Activated CD4-positive, alpha-beta T cell treated with anti-CD3 and anti-CD28 coated beads for 1 hour (primary cell): ENCODE measurements at regions not wholly inside any gene's neighbourhood (a gene's known extent, or its start where the extent isn't known, plus 50 kb on each side); places are given as distances from the start of the nearest gene placed in this dataset.
A peak's percentile ranks its signal among the peaks of the same experiment; 100 is the strongest.

Experiments
- DNase-seq: peaks from one replicate; pipeline ENCODE4 v3.0.0-alpha.2; 2020

DNA sequence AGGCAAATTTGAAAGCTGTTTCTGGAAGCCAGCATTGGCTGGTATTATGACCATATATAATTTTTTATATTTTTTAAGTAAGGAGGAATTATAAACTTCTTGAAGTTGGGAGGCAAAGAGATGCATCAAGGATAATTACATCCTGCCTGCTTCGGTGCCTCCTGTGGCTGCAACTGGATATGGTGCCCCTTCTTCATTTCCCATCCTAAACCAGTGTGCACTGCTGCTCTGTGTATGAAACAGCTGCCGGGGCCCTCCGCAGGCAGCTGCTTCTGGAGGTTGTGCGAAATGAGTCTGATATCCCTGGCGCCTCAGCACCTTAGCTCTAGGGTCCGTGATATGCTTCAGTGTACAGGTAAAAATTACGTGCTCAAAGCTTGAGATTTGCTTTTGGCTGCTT is 304.2 kb downstream of the ENC1 start:
- no peak for DNase-seq

DNA sequence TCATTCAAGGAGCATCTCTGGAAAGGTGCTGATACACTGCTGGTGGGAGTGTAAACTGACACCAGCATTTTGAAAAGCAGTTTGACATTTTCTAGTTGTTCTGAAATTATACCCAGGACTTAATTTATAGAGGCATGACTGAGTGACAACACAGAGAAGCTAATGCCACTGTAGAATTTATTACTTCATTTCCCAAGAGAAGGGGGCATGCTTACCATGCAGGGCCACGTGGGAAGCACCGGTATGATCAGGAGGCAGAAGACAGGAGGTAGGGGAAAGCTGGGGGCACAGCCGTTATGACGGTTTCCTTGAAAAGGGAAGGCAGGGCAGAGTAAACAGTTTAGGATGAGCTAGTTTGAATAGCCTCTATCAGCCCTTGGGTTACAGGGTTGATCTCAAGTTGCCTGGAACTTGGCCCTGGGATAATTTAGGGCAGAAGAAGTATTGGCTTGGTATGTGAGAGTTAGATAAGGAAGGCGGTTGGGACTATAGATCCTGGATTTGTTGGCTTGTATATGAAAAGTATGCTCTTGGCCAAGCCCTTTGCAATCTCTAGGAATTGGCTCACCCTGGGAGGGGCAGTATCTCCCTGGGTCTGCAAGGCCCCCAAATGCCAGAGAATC is 305.7 kb downstream of the ENC1 start:
- DNase-seq = no peak

DNA sequence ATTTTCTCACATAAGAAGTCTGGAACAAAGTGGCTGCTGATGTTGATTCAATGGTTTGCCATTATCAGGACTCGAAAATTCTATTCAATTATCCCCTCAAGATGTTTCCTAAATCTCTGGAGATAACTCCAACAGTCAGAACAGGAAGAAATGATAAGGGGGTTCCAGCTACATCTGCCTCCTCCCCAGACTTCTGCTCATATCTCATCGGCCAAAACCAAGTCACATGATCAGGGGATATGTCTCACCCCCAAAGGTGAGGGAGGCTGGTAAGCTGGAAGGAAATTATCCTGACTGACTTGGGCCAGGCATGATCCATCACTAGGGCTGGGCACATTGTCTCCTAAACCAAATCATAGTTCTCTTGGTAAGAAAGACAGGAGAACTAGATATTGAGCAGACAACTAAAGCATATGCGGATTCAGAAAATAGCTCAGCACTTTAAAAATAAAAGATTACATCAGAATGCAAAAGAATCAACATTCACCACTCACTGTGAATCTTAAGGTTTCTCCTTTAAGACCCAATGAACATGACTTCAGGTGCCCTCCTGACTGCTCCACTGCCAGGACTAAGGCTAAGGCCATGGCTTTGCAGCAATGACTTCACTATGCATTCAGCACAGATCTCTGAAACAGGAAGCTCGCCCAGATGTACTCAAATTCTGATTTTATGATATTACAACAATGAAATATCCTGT is 306.3 kb downstream of the ENC1 start:
- DNase-seq = no peak

DNA sequence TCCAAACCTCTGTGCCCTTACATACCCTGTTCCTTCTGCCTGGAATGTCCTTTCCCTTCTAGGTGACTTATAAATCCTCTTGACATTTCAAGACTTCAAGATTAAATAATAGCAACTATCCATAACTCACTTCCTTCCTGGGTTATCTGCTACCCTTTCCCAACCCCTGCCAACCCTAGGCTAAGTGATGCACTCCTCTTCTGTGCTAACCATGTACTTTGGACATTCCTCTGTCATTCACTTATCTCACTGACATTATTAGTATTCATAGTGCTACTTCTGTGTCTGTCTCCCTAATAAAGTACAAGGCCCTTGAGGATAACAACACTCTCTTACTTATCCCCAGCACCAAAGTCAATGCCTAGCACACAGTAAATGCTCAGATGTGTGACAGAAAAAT is 307.1 kb downstream of the ENC1 start:
- no peak for DNase-seq

DNA sequence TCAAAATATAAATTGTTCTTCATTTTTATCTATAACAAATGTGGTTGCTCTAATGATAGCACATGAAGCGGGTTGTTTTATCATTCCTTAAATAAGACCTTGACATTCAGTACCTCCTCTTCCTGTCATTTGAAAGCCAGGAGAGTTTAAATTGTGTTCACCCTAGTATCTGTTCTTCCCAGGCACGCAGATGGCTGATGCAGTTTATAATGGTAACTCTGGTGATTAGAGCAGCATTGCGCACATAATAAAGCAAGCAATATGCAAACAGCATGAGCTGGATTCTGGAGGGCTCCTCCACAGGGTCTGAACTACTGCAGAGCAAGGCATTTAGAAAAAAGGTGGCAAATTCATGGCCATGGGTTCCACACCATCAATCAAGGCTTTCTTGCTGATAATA is 307.8 kb downstream of the ENC1 start:
- DNase-seq = no peak

DNA sequence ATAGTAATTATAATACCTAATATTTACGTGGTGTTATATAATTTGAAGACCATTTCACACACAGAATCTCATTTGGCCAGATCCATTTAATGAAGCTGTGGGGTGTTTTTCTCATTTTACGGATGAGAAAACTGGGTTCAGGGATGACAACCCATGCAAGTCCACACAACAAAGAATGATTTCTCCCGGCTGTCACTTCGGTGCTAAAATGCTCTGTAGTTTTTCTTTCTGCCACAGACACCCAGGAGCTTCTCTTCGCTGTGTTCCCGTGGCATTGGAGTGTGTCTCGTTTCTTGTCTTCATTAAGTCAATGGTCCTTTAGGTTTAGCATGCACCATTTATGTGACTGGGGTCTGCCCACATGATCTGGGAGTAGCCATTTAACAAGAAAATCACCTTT is 308.5 kb downstream of the ENC1 start:
- no peak for DNase-seq

DNA sequence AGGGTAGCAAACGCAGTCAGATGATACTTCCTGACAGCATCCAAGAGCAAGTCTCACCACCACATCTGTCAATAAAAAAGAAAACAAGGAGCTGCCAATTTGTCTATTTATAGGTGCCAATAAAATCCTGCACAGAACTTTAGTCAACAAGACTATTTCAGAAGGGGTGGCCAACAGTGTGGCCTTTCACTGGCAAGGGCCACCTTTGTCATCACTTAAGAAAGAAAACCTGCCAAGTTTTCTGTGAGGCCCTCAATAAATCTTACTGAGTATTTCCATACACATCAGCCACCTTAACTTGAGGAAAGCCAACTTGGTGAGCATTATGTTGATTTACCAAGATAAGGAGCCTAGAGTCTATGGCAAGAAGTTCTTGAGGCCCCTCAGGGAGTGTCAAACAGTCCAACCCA is 312.3 kb downstream of the ENC1 start:
- no peak for DNase-seq

DNA sequence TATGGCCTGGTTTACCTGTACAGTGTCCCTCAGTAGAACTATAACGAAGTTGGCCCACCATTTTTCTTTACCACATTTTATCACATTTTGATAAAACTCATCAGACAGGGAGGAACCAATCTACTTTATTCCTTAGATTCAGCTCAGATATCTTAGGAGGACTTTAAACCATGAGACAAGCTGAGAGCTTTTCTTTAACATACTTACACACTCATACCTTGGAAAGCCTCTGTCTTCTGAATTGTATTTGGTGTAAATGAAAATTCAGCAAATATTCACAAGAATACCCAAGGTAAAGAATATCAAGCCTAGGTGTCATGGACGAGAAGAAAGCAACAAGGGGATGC is 313.2 kb downstream of the ENC1 start:
- no peak for DNase-seq

DNA sequence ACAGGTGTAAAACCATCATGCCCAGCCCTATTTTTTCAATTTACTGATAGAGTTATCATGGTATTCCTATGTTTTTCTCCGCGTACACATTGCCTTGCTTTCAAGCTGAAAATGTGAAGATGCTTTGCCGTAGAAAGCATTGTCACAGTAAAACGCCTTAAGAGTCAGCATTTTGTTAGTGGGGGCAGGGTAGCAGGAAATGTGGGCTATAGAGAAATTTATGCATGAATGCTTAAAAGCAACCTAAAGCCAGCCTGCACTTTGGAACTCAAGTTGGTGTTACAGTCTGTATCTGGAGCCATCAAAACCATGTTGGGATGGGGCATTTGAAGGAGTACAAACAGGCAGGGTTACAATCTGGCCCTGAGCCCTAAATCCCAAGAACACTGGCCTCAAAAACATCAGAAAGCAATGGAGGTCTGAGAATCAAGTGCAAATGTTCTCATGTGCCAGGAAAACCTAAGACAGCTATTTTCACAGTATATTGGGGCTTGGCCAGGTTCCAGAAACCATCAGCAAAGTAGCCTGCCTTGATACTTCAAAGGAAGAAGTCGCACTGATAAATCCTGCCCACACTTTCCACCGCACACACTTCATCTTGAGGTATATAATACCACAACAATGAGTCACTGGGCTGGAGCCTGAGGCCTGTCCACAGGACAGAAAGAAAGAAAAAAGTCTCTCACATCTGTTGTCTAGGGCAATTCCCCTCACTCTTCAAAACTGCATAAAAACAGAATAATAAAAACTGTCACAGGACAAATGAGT is 313.8 kb downstream of the ENC1 start:
- DNase-seq = peak; percentile 11

DNA sequence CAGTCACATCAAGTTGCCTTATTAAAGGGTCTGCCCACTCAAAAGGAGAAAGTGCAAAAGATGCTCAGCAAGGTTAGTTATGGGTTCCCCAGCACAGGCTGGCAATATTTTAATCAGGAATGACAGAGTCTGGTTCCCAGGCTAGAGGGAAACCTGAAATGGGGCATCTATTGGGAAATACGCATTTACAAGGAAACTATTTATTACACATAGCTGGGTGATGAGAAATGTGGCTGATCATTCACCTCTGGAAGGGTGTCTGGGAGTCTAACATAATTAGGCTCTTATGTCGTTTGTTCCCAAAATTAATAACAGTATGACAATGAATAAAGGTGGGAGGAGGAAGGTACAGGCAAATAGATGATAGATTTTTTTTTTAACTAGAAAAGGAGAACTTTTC is 314.7 kb downstream of the ENC1 start:
- DNase-seq = no peak

DNA sequence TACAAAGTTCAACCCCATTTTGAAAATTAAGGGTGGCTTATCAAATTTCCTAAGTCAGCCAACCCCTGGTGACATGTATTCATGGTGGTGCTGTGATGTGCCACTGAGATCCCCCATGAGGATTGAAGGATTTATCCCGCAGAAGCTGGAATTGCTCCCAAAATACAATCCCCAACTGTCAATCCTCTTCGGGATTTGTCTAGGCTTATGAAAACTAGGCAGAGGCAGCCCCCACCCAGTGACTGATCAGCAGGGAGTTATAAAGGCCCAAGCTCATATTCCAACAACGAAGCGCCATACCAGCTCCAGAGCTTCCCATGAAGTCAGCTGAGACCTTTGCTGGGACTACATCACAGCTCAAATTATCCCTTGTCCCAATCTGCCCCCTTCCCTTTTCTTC is 316.0 kb downstream of the ENC1 start:
- no peak for DNase-seq

DNA sequence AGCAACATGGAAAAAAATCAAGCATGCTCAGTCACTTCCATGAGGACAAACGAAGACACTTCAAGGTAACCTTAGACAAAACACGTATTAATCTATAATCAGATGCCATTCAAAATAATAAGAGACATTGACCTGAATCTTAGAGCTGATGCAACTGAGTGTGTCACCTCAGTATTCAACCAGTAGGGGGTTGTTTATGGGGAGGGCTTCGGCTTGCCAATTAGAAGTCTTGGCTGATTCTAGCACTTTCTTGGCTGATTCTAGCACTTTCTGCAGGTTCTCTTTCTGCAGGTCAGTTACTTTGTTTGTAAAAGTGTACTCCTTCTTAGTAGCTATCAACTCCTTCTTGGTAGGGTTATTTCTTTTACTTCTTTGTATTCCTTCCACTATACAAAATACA is 317.6 kb downstream of the ENC1 start:
- DNase-seq = no peak

DNA sequence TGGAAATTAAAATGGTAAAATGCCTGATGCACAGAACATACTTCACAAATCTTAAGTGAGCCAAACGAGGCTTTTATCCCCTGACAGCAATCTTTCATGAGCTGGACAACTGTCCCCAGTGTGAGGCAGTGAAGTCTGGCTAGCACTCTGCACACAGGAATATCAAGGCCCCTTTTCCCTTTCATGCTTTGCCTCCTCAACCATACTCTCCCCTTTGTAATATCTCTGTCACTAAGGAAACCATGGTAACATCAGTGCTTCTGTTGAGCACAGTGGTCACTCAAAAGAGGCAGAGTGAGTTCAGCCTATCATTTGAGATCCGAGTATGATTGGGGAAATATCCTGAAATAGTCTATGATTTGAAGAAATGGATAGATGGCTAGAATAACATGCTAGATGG is 318.3 kb downstream of the ENC1 start:
- no peak for DNase-seq

DNA sequence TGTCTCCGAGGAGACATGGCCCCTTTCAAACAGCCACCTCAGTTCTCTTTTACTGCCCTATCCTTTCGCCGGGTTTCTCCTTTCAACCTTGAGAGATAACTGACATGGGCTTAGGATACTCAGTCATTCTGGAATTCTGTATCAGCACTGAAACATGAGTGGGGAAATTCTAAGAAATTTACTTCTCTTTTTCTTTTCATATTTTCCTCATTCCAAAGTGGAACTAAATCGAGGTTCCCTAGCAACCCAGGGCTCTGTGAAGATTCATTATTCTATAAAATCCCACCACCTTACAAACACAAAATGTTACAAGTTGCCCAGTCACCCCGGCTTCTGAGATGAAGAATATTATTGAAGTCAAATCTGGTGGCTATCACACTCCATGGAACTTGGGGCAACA is 319.2 kb downstream of the ENC1 start:
- DNase-seq = no peak

DNA sequence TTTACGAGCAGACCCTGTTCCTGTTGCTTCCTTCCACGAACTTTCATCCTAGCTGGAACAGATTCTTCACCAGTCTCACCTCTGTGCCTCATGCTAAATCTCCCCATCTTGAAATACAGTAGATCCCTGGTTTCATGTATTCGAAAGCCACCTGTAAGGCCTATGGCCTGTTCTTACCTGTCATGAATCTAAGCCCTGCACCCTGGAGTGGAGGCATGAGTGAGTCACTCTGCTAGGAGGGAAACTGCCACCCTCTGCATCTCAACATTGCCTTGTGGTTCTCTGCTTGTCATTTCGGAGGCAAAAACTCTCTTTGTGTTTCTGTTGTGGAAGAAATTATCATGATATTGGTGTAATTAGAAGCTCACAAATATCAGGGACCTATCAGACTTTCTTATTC is 320.0 kb downstream of the ENC1 start:
- no peak for DNase-seq

DNA sequence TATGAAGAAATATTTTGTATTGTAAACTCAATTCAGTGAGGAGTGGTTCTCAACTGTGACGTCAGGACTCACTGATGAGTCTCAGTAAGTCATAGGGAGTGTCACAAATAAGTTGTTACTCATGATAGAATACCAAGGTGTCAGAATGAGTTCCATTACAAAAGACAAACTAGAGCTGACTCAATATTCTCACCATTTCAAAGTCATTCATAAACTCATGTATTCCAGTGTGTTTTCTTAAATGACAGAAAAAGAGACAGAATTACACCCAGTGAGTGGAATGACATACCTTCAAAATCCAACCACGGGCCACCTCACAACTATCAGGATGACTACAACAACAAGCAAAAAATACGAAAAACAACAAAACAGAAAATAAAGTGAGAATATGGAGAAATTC is 321.5 kb downstream of the ENC1 start:
- DNase-seq = no peak

DNA sequence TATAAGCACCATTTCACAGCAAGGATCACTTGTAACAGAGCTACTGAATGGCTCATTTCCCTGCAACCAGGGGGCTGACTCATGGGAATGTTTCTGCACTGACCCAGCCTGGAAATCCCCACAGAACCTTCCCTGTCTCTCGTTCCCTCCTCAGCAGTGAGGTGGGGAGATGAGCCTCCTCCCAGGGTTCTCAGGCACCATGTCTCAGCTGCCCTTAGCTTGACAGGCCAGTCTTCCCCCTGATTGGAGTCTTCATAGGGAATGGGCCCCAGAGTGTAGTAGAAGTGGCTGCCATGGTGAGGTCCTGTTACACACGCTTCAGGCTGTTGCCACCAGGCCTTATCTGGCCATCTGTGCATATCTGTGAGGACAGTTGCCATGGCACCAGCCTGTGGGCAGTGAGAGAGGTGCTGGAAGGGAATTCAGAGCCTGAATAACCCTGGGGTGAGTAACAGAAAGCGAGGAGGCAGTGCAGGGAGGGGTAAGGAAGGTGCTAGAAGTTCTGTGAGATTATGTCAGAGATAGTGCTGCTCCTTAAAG is 324.4 kb downstream of the ENC1 start:
- no peak for DNase-seq

DNA sequence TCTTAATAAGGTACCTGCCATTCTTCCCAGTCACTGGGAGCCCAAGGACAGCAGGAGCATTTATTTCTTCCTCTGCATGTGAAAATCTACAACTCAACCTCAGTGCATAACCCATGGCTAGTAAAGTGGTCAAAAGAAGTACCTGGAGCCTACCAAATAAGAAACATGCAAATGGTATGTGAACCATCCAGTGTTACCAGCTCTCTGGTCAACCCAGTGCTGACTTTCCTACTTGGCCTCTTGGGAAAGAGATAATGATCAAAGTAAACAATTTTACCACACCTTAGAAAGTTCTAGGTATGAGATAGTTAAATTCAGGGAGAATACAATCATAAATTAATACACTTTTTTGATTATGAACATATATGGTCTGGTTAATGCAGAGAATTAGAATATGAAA is 325.6 kb downstream of the ENC1 start:
- DNase-seq = no peak

DNA sequence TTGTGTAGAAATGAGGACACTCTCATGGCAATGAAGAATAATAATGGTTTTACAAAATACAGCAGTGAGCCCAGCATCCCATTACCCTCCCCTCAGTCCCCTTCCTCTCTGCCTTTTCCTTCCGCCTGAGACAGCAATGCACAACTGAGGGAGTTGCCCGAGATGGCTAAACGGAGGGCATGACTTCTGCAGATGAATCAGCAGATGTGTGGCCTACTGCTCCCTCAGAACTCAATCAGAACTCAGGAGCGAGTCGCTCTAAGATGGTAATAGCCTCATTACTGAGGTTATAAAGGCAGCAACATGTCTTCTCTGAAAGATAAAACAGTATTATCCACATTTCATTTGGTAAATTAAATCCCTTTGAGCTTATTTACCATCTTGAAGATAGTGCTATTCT is 326.6 kb downstream of the ENC1 start:
- DNase-seq = no peak

DNA sequence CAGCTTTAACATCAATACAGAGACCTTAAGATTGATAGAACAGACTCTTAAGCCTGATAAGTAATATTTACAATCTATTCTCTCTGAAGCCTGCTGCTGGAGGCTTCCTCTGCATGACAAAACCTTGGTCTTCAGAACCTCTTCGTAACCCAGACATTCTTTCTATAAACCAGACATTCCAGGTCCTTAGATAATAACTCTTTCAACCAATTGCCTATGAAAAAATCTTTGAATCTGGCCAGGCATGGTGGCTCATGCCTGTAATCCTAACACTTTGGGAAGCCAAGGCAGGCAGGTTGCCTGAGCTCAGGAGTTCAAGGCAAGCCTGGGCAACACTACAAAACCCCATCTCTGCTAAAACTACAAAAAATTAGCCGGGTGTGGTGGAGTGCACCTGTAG is 327.8 kb downstream of the ENC1 start:
- DNase-seq = no peak

DNA sequence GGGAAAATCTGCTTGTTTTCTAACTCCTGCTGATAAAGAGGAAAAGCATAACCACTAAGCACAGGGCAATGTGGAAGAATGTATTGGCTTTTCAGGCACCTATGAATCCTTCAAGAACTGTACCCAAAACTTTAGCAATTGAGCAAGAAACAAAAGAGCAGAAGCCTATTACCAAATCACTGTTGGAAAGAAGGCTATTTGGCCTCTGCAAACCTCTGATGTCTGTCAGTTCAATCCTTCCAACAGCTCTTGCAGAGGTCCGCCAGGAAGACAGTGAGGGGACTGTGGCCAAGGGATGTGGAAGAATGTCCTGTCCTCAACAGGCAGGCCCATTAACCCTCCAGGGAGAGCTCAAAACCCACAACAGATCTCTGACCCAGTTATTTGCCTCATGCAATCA is 328.6 kb downstream of the ENC1 start:
- DNase-seq = no peak

DNA sequence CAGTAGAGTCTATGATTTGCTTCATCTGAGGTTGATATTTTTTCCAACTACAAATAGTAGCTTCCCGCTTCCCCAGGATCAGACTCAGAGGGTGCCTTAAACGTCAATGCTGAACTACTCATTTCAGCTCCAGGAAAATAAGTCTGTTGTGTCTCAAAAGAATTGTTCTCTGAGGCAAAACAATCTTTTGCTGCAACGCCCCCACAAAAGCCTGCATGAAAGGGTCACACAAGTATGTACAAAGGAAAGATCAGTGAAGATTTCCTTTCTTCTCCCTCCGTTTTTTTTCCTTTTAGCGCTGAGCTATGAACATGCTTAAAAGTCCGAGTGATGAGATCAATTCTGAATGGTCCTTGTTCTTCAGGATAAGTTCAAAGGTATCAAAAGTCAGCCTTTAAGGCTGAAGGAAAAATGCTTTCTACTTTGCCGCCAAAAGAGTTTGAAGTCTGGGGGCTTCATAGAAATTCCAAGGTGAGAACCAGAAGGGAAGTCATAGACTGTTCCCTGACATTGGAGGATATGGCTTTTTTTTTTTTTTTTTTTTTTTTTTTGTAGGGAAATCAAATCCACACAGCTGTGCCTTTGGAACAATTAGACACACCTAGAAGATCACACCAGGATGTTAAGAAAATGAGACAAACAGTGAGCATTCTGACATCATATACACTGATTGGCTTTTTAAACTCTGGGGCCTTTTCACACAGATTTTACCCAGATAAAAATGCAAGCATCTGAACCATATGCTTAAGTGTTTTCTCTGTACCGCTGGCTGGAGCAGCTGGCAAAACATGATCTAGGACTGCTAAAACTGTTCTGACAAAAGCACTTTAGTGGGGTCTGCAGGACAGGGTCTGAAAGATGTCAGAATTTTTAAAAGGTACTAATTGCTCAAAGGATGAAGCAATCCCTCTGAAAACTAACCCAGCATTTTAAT is 329.3 kb downstream of the ENC1 start:
- DNase-seq = no peak

DNA sequence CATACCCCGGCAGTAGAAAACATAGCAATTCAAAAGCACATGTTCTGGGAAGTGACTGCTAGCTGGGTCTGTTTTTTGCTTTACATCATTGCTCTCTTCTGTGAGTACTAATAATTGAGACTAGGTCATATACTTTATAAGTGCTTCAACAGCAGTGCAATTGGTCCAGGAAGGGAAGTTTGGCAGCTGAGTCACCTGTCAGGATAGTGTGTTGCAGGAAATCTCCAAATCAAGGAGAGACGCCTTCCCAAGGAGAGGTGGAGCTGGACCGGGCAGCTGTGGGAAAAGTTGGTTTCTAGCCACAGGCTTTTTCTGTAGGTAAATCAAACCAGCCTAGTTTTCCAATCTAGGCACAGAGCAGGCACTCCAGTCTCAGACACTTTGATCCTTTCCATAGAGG is 330.1 kb downstream of the ENC1 start:
- no peak for DNase-seq
